Mesendoderm (in vitro differentiated cells): ENCODE measurements at regions not wholly inside any gene's neighbourhood (a gene's known extent, or its start where the extent isn't known, plus 50 kb on each side); places are given as distances from the start of the nearest gene placed in this dataset.

Source experiments
- DNase-seq: peaks from one replicate; pipeline ENCODE4 v3.0.0; 2013
- H2AK5ac ChIP-seq: 2 replicates; pipeline ENCODE4 v1.6.1; 2013; ENCODE audit warnings: low read length, inconsistent platforms
- H2BK120ac ChIP-seq: 2 replicates; pipeline ENCODE4 v1.6.1; 2013; ENCODE audit warnings: low read depth, mild to moderate bottlenecking, low read length, moderate library complexity, mixed read lengths
- H2BK15ac ChIP-seq: replicated peaks from 2 replicates; pipeline ENCODE4 v1.6.1; 2013; ENCODE audit warnings: low read depth, mild to moderate bottlenecking, moderate library complexity
- H2BK5ac ChIP-seq: 2 replicates; pipeline ENCODE4 v1.6.1; 2013; ENCODE audit warnings: low read length, inconsistent platforms
- H3K18ac ChIP-seq: 2 replicates; pipeline ENCODE4 v1.6.1; 2013; ENCODE audit warnings: mild to moderate bottlenecking, low read length, mixed read lengths
- H3K23ac ChIP-seq: one replicate; pipeline ENCODE4 v1.6.1; 2013; ENCODE audit warnings: low read length
- H3K27ac ChIP-seq: 2 replicates; pipeline ENCODE4 v1.5.1; 2013; ENCODE audit warnings: low read depth, mild to moderate bottlenecking, inconsistent platforms, low read length, moderate library complexity
- H3K27me3 ChIP-seq: 2 replicates; pipeline ENCODE4 v1.6.1; 2013; ENCODE audit warnings: low read length, control low read depth, mild to moderate bottlenecking, inconsistent platforms; ENCODE audit not compliant: insufficient read depth, poor library complexity
- H3K36me3 ChIP-seq: 2 replicates; pipeline ENCODE4 v1.6.1; 2013; ENCODE audit warnings: low read length, inconsistent platforms; ENCODE audit not compliant: control insufficient read depth, insufficient read depth
- H3K4ac ChIP-seq: one replicate; pipeline ENCODE4 v1.6.1; 2013; ENCODE audit warnings: low read depth, mild to moderate bottlenecking, low read length, moderate library complexity
- H3K4me1 ChIP-seq: 2 replicates; pipeline ENCODE4 v1.6.1; 2013; ENCODE audit warnings: low read depth, low read length, inconsistent platforms; ENCODE audit not compliant: control insufficient read depth
- H3K4me2 ChIP-seq: 2 replicates; pipeline ENCODE4 v1.6.1; 2013; ENCODE audit warnings: low read length
- H3K4me3 ChIP-seq: 2 replicates; pipeline ENCODE4 v1.5.1; 2013; ENCODE audit warnings: mild to moderate bottlenecking, low read length
- H3K56ac ChIP-seq: one replicate; pipeline ENCODE4 v1.6.1; 2013; ENCODE audit warnings: low read length
- H3K79me1 ChIP-seq: 2 replicates; pipeline ENCODE4 v1.6.1; 2013; ENCODE audit warnings: low read length, inconsistent platforms
- H3K79me2 ChIP-seq: 2 replicates; pipeline ENCODE4 v1.6.1; 2013; ENCODE audit warnings: mild to moderate bottlenecking, low read length; ENCODE audit not compliant: control insufficient read depth, insufficient read depth
- H3K9ac ChIP-seq: 2 replicates; pipeline ENCODE4 v1.6.1; 2013; ENCODE audit warnings: low read length, inconsistent platforms
- H4K5ac ChIP-seq: one replicate; pipeline ENCODE4 v1.6.1; 2013; ENCODE audit warnings: low read length
- H4K8ac ChIP-seq: one replicate; pipeline ENCODE4 v1.6.1; 2013; ENCODE audit warnings: low read depth, mild to moderate bottlenecking, control low read depth, low read length, moderate library complexity
- WGBS: extraction: QIAGEN DNeasy Blood & Tissue Kit; methylation state at CpG from one replicate; pipeline ENCODE4 v1.1.7; 2013; ENCODE audit warnings: low lambda C conversion rate, missing lambda C conversion rate; ENCODE audit not compliant: insufficient coverage; ENCODE audit errors: extremely low coverage; 5-methylcytosine and 5-hydroxymethylcytosine counted together

DNA sequence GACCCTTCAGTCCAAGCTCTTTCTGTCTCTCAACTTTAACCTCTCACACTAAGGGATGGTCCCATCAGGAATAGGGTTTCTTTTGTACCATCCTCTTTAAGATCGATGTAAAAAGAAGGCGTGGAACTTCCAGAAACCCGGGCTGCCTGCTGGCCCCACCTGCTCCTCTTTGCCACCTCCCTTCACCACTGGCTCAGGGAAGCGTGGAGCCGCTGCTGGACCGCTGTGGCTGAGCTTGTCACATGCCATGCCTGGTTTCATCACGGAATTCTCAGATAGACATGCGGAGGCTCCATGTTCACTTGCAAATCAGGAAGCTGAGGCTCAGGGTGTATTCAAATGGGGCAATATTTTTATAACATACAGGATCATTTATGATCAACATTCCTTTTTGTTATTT, 399.7 kb downstream of the BRD1 start:
- Histone ChIP-seq H3K4me2 (no peak overlapping the region), H3K79me1 (no peaks in the 10 kb centered on the region), H3K27ac (no peak overlapping the region), H2BK15ac (no peak overlapping the region), H3K4me1 (no peaks in the 10 kb centered on the region), H3K56ac (no peak overlapping the region), H3K36me3 (no peaks in the 10 kb centered on the region), H3K18ac (no peak overlapping the region), H2BK5ac (no peak overlapping the region), H3K4ac (no peak overlapping the region), H2BK120ac (no peak overlapping the region), H3K79me2 (no peaks in the 10 kb centered on the region), H4K8ac (no peak overlapping the region), H3K23ac (no peak overlapping the region), H2AK5ac (no peak overlapping the region), H3K27me3 (no peaks in the 10 kb centered on the region), H3K4me3 (no peak overlapping the region), H4K5ac (no peak overlapping the region), H3K9ac (no peak overlapping the region)
- no peak for DNase-seq
- no CpG with 5 or more reads among the region's 8 CpGs for WGBS

DNA sequence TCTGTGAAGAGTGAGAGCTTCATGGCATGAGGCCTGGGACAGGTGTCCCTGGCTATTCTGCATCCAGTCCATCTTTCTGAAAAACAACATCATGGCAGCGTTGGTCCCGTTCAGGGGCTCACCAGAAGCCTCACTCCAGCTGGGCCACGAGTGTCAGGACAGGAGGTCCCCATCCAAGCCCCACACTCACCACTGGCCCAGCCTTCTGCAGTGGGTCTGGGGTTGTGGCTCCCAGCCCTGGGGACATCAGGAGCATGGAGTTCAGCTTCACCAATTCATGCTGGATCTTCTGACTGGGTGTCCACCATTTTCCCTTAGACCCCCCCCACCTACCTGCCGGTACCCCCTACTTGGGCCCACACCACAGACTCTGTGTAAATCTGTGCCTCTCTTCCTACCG, 400.3 kb downstream of the BRD1 start:
- no peak overlapping the region for H2BK5ac ChIP-seq
- no peak for DNase-seq
- no peaks in the 10 kb centered on the region for H3K36me3 ChIP-seq
- no peaks in the 10 kb centered on the region for H3K79me1 ChIP-seq
- no peaks in the 10 kb centered on the region for H3K27me3 ChIP-seq
- no CpG with 5 or more reads among the region's 5 CpGs for WGBS
- no peak overlapping the region for H4K5ac ChIP-seq
- no peak overlapping the region for H2BK15ac ChIP-seq
- no peak overlapping the region for H2BK120ac ChIP-seq
- no peak overlapping the region for H4K8ac ChIP-seq
- no peak overlapping the region for H3K27ac ChIP-seq
- H3K4me3 ChIP-seq, result no peak overlapping the region
- H3K4ac ChIP-seq, result no peak overlapping the region
- H3K9ac ChIP-seq, result no peak overlapping the region
- no peak overlapping the region for H3K4me2 ChIP-seq
- H2AK5ac ChIP-seq, result no peak overlapping the region
- no peak overlapping the region for H3K23ac ChIP-seq
- H3K4me1 ChIP-seq, result no peaks in the 10 kb centered on the region
- no peak overlapping the region for H3K18ac ChIP-seq
- H3K56ac ChIP-seq, result no peak overlapping the region
- no peaks in the 10 kb centered on the region for H3K79me2 ChIP-seq

DNA sequence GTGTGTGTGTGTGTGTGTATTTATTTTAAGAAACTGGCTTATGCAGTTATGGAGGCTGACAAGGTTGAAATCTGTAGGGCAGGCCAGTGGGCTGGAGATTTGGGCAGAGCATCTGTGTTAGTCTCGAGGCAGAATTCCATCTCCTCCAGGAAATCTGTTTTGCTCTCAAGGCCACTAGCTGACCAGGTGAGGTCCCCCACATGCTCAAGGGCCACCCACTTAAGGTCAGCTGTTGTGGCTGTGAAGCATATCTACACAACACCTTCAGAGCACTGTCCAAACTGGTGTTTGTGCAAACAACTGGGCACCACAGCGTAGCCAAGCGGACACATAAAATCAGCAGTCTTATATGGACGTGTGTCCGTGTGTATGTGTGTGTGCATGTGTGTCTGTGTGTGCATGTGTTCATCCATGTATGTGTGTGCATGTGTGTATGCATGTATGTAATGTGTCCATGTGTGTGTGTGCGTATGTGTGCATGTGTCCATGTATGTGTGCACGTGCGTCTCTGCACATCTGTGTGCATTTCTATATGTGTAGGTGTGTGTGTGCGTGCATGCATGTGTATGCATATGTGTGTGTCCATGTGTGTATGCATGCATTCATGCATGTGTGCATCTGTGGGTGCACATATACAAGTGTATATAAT, 400.9 kb downstream of the BRD1 start:
- H3K79me2 ChIP-seq, result no peaks in the 10 kb centered on the region
- H3K18ac ChIP-seq, result no peak overlapping the region
- no peak overlapping the region for H2BK5ac ChIP-seq
- H3K4me1 ChIP-seq, result no peaks in the 10 kb centered on the region
- no peak overlapping the region for H3K9ac ChIP-seq
- WGBS, result no CpG with 5 or more reads among the region's 9 CpGs
- H2BK120ac ChIP-seq, result no peak overlapping the region
- H3K4ac ChIP-seq, result no peak overlapping the region
- no peak overlapping the region for H2BK15ac ChIP-seq
- H3K36me3 ChIP-seq, result no peaks in the 10 kb centered on the region
- DNase-seq, result no peak
- H3K4me2 ChIP-seq, result no peak overlapping the region
- H4K5ac ChIP-seq, result no peak overlapping the region
- H3K56ac ChIP-seq, result no peak overlapping the region
- H3K27me3 ChIP-seq, result no peaks in the 10 kb centered on the region
- no peak overlapping the region for H3K23ac ChIP-seq
- no peak overlapping the region for H3K27ac ChIP-seq
- no peak overlapping the region for H2AK5ac ChIP-seq
- no peak overlapping the region for H4K8ac ChIP-seq
- H3K4me3 ChIP-seq, result no peak overlapping the region
- H3K79me1 ChIP-seq, result no peaks in the 10 kb centered on the region

DNA sequence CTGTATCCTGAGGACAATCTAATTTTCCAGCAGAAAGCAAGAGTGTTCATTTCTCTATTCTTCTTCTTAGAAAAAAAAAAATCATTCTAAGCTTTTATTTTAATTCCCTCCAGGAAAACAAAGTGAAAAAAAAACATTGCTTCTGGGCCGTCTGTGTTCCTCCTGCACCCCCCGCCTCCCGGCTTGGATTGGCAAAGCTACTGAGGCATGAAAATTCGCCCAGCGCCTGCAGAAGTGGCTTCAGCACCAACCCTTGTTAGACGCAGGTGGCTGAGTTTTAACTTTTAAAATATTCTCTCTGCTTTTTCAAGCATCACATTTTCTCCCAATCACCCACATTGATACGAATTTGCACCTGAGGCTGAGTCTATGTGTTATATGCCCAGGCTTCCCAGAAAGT, 401.6 kb downstream of the BRD1 start:
- H2BK15ac ChIP-seq, result no peak overlapping the region
- DNase-seq, result no peak
- H2BK5ac ChIP-seq, result no peak overlapping the region
- no peak overlapping the region for H3K4me2 ChIP-seq
- no CpG with 5 or more reads among the region's 7 CpGs for WGBS
- H3K23ac ChIP-seq, result no peak overlapping the region
- H3K4me1 ChIP-seq, result no peaks in the 10 kb centered on the region
- H2AK5ac ChIP-seq, result no peak overlapping the region
- H3K56ac ChIP-seq, result no peak overlapping the region
- no peak overlapping the region for H3K4ac ChIP-seq
- H4K5ac ChIP-seq, result no peak overlapping the region
- H3K79me1 ChIP-seq, result no peaks in the 10 kb centered on the region
- H3K9ac ChIP-seq, result no peak overlapping the region
- H4K8ac ChIP-seq, result no peak overlapping the region
- no peaks in the 10 kb centered on the region for H3K27me3 ChIP-seq
- no peaks in the 10 kb centered on the region for H3K79me2 ChIP-seq
- no peaks in the 10 kb centered on the region for H3K36me3 ChIP-seq
- H3K27ac ChIP-seq, result no peak overlapping the region
- H3K4me3 ChIP-seq, result no peak overlapping the region
- H2BK120ac ChIP-seq, result no peak overlapping the region
- no peak overlapping the region for H3K18ac ChIP-seq

DNA sequence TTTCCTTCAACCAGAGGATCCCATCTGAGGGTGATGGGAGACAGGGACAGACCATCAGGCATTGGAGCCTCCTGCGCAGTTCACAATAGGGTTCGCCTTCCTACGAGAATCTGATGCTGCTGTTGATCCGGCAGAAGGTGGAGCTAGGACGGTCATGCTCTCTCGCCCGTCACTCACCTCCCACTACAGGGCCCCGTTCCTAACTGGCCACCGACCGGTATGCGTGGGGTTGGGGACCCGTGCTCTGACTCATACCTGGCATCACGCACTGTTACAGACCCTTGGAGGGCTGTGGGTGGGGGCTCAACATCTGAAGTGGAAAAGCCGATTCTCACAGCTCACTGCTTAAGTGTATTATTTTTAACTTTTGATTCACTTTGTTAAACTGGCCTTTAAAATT, 402.3 kb downstream of the BRD1 start:
- H3K23ac ChIP-seq, result no peak overlapping the region
- no peak overlapping the region for H4K5ac ChIP-seq
- no CpG with 5 or more reads among the region's 14 CpGs for WGBS

DNA sequence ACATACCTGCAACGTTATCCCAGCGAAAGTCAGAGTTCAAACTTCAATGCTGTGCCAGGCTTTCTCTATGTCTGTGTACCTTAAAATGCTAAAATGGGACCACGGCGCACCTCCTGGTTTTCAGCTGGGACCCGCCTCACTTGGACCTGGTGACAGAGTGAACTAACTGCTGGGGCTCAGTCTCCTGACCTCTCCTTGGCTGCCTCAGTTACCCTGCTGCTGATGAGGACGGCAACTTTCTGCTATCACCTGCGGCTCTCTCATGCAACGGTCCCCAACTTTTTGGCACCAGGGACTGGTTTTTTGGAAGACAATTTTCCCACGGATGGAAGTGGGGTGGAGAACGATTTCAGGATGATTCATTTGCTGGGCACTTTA, 402.8 kb downstream of the BRD1 start:
- Histone ChIP-seq H3K79me2 (no peaks in the 10 kb centered on the region), H3K4ac (no peak overlapping the region), H2BK120ac (no peak overlapping the region), H2BK5ac (no peak overlapping the region), H2AK5ac (no peak overlapping the region), H3K27me3 (no peaks in the 10 kb centered on the region), H3K9ac (no peak overlapping the region), H3K4me3 (no peak overlapping the region), H4K8ac (no peak overlapping the region), H3K23ac (no peak overlapping the region), H4K5ac (no peak overlapping the region), H2BK15ac (no peak overlapping the region), H3K36me3 (no peaks in the 10 kb centered on the region), H3K4me2 (no peak overlapping the region), H3K4me1 (no peaks in the 10 kb centered on the region), H3K18ac (no peak overlapping the region), H3K56ac (no peak overlapping the region), H3K27ac (no peak overlapping the region), H3K79me1 (no peaks in the 10 kb centered on the region)
- no peak for DNase-seq
- no CpG with 5 or more reads among the region's 10 CpGs for WGBS

More for the DNA sequence above, 402.3 kb downstream of the BRD1 start:
- Histone ChIP-seq H3K36me3 (no peaks in the 10 kb centered on the region), H3K4me1 (no peaks in the 10 kb centered on the region), H3K4me2 (no peak overlapping the region), H3K79me1 (no peaks in the 10 kb centered on the region), H3K18ac (no peak overlapping the region), H3K4ac (no peak overlapping the region), H3K27ac (no peak overlapping the region), H4K8ac (no peak overlapping the region), H2BK120ac (no peak overlapping the region), H3K56ac (peak overlapping the region; percentile 7), H3K79me2 (no peaks in the 10 kb centered on the region), H3K27me3 (no peaks in the 10 kb centered on the region), H2BK5ac (no peak overlapping the region), H2AK5ac (no peak overlapping the region), H3K9ac (no peak overlapping the region), H2BK15ac (no peak overlapping the region), H3K4me3 (no peak overlapping the region)
- DNase-seq, result no peak
